ENCODE measurements at regions not wholly inside any gene's neighbourhood (a gene's known extent, or its start where the extent isn't known, plus 50 kb on each side); places are given as distances from the start of the nearest gene placed in this dataset.
"Not testable (repeated sequence)": the region's sequence is repeated elsewhere in the genome, so short reads cannot be mapped to it uniquely, and the experiment has no call there.

DNA sequence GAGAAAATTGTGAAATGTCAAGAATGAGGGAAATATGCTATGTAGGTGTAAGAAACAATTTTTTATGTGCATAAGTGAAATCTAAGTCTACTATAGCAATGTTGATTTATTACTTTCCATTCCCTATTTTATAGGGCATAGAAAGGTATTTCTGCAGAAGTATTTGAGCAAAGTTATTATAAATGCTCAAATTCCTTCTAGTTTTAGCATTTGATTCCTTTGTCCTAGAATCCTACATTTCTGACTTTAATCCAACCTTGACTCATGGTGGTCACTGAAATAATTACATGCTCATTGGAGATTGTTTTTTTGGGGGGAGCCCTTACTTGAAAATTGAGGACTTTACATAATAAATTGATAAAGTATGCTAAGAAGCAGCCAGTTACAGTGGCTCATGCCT lies 716.6 kb upstream of the LUZP2 start:
- ChIA-PET CTCF (interaction anchor here (0.7 kb wide), 1 partner anchor 730 kb away, joined by 3 read pairs; no protein-coding TSS in a partner anchor), POLR2A (ENCODE audit: low non-redundant PET) (no interaction called here)

DNA sequence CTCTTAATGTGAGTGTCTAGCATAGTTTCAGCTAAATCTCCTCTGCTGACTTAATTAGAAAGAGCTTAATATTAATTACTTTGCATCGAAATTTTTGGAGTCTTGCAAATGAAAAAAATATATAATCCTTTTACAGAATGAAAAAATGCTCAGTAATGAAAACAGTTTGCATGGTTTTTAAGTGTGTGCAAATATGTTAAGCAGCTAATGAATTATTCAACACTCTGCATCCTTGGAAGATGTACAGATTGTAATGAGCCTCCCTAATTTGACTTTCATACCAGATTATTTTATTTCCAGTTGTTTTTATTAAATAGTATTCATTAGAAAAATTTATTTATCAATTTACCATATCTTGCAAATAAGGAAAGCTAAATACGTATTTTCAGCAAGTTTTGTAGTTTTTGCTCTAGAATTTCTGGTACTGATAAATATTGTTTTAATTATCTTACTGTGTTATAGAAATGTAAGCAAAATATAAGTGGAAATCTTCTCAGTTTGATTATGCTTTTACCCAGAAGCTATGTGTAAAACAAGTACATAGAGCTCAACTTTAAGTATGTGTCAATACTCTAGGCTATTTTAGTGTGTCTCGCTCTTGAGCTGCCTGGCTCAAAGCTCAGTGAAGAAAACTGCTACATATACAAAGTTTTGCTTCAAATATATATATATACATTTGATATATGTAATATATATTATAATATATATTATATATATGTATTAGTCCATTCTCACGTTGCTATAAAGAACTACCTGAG lies 714.9 kb upstream of the LUZP2 start:
- ChIA-PET CTCF (no interaction called here), POLR2A (ENCODE audit: low non-redundant PET) (no interaction called here)
- DNase-seq (ENCODE audit: low spot score), result no peak

More for the DNA sequence above, 716.6 kb upstream of the LUZP2 start:
- no peak for DNase-seq (ENCODE audit: low spot score)
- TF ChIP-seq, protein P1, sequence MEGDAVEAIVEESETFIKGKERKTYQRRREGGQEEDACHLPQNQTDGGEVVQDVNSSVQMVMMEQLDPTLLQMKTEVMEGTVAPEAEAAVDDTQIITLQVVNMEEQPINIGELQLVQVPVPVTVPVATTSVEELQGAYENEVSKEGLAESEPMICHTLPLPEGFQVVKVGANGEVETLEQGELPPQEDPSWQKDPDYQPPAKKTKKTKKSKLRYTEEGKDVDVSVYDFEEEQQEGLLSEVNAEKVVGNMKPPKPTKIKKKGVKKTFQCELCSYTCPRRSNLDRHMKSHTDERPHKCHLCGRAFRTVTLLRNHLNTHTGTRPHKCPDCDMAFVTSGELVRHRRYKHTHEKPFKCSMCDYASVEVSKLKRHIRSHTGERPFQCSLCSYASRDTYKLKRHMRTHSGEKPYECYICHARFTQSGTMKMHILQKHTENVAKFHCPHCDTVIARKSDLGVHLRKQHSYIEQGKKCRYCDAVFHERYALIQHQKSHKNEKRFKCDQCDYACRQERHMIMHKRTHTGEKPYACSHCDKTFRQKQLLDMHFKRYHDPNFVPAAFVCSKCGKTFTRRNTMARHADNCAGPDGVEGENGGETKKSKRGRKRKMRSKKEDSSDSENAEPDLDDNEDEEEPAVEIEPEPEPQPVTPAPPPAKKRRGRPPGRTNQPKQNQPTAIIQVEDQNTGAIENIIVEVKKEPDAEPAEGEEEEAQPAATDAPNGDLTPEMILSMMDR (conservative IDR thresholded peaks at IDR 0.05; ENCODE audit: low read depth), result no peak
- H3K27ac ChIP-seq, result no peak overlapping the region

DNA sequence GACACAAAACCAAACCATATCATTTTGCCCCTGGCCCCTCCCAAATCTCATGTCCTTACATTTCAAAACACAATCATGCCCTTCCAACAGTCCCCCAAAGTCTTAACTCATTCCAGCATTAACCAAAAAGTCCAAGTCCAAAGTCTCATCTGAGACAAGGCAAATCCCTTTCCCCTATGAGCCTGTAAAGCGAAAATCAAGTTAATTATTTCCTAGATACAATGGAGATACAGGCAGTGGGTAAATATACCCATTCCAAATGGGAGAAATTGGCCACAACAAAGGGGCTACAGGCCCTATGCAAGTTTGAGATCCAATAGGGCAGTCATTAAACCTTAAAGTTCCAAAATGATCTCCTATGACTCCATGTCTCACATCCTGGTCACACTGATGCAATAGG lies 709.9 kb upstream of the LUZP2 start:
- DNase-seq (ENCODE audit: low spot score); CTCF ChIA-PET; POLR2A ChIA-PET (ENCODE audit: low non-redundant PET); H3K27ac ChIP-seq: not testable (repeated sequence)

More for the DNA sequence above, 714.9 kb upstream of the LUZP2 start:
- TF ChIP-seq, protein P1 (conservative IDR thresholded peaks at IDR 0.05; ENCODE audit: low read depth), result no peak
- no peak overlapping the region for H3K27ac ChIP-seq

DNA sequence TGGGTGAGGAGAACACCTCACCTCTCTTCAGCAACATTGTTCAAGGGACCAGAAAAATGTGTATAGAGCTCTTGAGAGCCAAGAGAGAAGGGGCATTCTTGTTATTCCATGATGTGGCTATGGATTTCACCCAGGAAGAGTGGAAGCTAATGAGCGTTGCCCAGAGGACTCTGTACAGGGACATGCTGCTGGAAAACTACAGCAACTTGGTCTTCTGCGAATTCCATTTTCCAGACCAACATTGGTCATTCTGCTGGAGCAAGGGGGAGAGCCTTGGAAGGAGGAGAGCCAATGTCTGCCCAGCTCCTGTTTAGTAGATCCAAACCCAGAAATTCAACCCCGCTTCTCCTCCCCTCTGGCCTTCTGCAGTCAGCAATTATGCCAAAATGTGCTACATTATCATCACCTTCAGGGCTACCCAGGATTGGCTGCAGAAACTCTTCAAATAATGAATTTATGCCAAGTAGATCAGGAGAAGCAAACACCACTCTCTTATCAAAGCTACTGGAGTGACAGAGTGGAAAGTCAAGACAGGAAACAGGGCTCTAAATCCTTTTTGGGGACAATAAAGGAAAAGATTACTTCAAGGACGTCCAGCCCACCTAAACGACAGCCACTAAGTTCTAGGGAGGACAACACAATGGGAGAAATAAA lies 707.5 kb upstream of the LUZP2 start:
- ChIA-PET POLR2A (ENCODE audit: low non-redundant PET) (no interaction called here), CTCF (no interaction called here)
- DNase-seq (ENCODE audit: low spot score), result no peak
- no peak overlapping the region for H3K27ac ChIP-seq
- TF ChIP-seq, protein P1 (conservative IDR thresholded peaks at IDR 0.05; ENCODE audit: low read depth), result no peak

DNA sequence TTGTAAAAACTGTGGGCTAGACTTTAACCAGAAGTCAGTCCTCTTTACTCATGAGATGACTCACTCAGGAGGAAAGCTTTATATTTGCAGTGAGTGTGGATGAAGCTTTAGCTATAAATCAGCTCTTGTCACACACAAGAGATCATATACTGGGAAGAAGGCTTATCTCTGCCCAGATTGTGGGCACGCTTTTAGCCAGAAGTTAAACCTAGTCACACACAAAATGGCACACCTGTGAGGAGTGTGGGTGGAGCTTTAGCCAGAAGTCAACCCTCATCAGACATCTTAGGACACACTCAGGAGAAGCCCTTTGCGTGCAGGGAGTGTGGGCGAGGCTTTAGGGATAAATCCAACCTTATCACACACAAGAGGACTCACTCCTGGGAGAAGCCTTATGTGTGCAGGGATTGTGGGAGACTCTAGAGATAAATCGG lies 706.9 kb upstream of the LUZP2 start:
- TF ChIP-seq, protein P1 (conservative IDR thresholded peaks at IDR 0.05; ENCODE audit: low read depth), result no peak
- no peak overlapping the region for H3K27ac ChIP-seq
- CTCF ChIA-PET, result no interaction called here
- peak; percentile 42 for DNase-seq (ENCODE audit: low spot score)
- POLR2A ChIA-PET (ENCODE audit: low non-redundant PET), result no interaction called here

DNA sequence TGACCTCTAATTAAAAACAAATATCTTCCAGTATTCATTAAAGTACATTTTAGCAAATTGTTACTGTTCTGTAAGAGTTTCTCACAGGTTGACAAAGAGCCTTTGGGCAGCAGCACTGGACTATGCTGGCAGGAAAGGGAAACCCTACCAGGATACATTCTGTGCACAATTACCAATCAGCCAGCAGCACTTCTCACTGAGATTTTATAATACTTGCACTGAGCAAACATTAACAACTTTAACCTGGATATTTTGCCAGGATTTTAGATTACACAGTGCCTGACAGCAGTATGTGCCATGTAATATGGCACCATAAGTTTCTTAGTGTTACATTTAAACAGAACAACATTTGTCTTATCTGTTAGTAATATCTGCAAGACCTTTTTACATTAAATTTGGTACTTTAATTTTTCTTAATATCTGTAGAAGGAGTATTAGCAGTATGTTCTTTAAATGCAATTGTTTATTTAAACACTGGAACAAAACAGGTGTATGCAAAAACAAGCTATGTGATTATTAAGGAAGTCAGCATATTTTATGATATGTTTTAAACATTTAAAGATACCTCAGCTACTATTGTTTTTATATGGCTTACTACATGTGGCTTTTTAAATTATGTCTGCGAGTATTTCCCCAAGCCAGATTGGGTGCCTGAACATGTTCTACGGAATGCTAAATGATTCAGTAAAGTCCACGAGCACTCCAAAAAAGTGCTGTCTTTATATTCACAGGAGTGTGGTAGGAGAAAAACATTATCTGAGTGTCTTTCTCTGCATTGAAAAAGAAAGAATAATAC lies 699.0 kb upstream of the LUZP2 start:
- CTCF ChIA-PET, result no interaction called here
- H3K27ac ChIP-seq, result no peak overlapping the region
- TF ChIP-seq, protein P1 (conservative IDR thresholded peaks at IDR 0.05; ENCODE audit: low read depth), result no peak
- POLR2A ChIA-PET (ENCODE audit: low non-redundant PET), result no interaction called here
- no peak for DNase-seq (ENCODE audit: low spot score)

DNA sequence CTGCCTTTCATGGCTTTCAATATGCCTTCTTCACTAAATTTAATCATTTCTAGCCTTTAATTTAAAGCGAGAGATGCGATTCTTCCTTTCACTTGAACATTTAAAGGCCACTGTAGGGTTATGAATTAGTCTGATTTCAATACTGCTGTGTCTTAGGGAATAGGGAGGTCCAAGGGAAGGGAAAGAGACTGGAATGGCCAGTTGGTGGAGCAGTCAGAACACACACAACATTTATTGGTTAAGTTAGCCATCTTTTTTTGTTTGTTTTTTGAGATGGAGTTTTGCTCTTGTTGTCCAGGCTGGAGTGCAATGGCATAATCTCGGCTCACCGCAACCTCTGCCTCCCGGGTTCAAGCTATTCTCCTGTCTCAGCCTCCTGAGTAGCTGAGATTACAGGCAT lies 662.5 kb upstream of the LUZP2 start:
- DNase-seq (ENCODE audit: low spot score); H3K27ac ChIP-seq; CTCF ChIA-PET; POLR2A ChIA-PET (ENCODE audit: low non-redundant PET): not testable (repeated sequence)

Measured in RWPE1 (cell line).